Heart left ventricle (tissue), 16 donors: ENCODE measurements at regions not wholly inside any gene's neighbourhood (a gene's known extent, or its start where the extent isn't known, plus 50 kb on each side); places are given as distances from the start of the nearest gene placed in this dataset.

ENCODE experiments used
- ATAC-seq, 4 donors: fragments of 200-7000 bp; cut with Tn5 transposase; one replicate each; pipeline ENCODE4 v1.9.1; 2020 to 2022; ENCODE audit warnings: moderate library complexity in 4 of 4, mild to moderate bottlenecking in 3 of 4, moderate number of reproducible peaks in 1 of 4
- DNase-seq, 5 donors: peaks; one replicate each; pipeline ENCODE4 v3.0.0-alpha.2; 2020
- H3K27ac ChIP-seq, 12 donors: fragments of 200-600 bp; sonication (generic) in 4 of 12; one replicate each; pipeline versions ENCODE4 v1.5.0 to v1.8.0; 2016 to 2022; ENCODE audit warnings: mild to moderate bottlenecking in 2 of 12
- H3K27me3 ChIP-seq, 9 donors: fragments of 200-600 bp; sonication (generic) in 2 of 9; one replicate each; pipeline versions ENCODE4 v1.5.1 to v1.8.0; 2016 to 2022; ENCODE audit warnings: mild to moderate bottlenecking in 3 of 9
- H3K36me3 ChIP-seq, 9 donors: fragments of 200-600 bp; sonication (generic) in 2 of 9; one replicate each; pipeline versions ENCODE4 v1.5.0 to v1.8.0; 2018 to 2022; ENCODE audit warnings: mild to moderate bottlenecking in 2 of 9
- H3K4me1 ChIP-seq, 12 donors: fragments of 200-600 bp; sonication (generic) in 4 of 12; one replicate each; pipeline versions ENCODE4 v1.5.0 to v1.8.0; 2016 to 2022; ENCODE audit warnings: mild to moderate bottlenecking in 3 of 12
- H3K4me3 ChIP-seq, 12 donors: fragments of 200-600 bp; sonication (generic) in 4 of 12; one replicate each; pipeline versions ENCODE4 v1.5.0 to v1.8.0; 2017 to 2022; ENCODE audit warnings: mild to moderate bottlenecking in 9 of 12, moderate library complexity in 4 of 12
- H3K9me3 ChIP-seq, 12 donors: fragments of 200-600 bp; sonication (generic) in 4 of 12; one replicate each; pipeline versions ENCODE4 v1.5.0 to v1.8.0; 2016 to 2022; ENCODE audit warnings: mild to moderate bottlenecking in 1 of 12
- CTCF ChIP-seq, 12 donors: fragments of 200-600 bp; sonication (generic) in 4 of 12; IDR thresholded peaks; one replicate each; pipeline versions ENCODE4 v1.5.0 to v1.8.0; 2018 to 2022; ENCODE audit warnings: antibody characterized with exemption in 12 of 12, mild to moderate bottlenecking in 5 of 12
- POLR2A ChIP-seq, 2 donors: fragments of 450-650 bp; IDR thresholded peaks; one replicate each; pipeline ENCODE4 v1.6.1; 2017; ENCODE audit warnings: antibody characterized with exemption in 2 of 2, mild to moderate bottlenecking in 2 of 2, moderate library complexity in 2 of 2
- WGBS, 4 donors: extraction: QIAGEN DNeasy Blood & Tissue Kit in 2 of 4; methylation state at CpG; one replicate each; pipeline versions ENCODE4 v1.1.5 to v1.1.7; 2013 to 2018; 5-methylcytosine and 5-hydroxymethylcytosine counted together
- intact Hi-C, 10 donors: fragments of 100-400 bp; cut with DNase I; formaldehyde crosslinking; loops; one replicate each; pipeline versions ENCODE4 v1.11.1 to v1.14.2; 2022
- donor health status: ischemic (EF 13 %, LVEDD 7.1; RV severe dilation, severe dysfunction).
- donor health status: healthy with polysubstance abuse.
- donor health status: DM: no; HTN: yes; CAD: no.
- donor health status: DM: no; HTN: no; CAD: no.
- donor health status: ischemic (EF 25% LVEDD 6.9; RV normal size, moderate dysfunction).
- donor health status: ischemic (EF 25% LVEDD 5.7; RV mildly dilated, moderate dysfunction).
- donor health status: healthy.
- donor health status: DM: yes; HTN: yes; CAD: no.
- donor health status: ischemic (EF 35%, LVEDD 5.7; RV mildly dilated, moderate dysfunction).
- donor health status: nonischemic (EF 11% LVEDD 7.7; RV severe dilation, severe dysfunction).
- donor health status: DM: yes; HTN: yes; CAD: no.
- donor health status: PGD.
- donor health status: ischemic (EF 29% LVEDD 5.4; RV normal size, mild dysfunction).
- donor health status: nonischemic (EF 23%, LVEDD 6.1; RV moderate dilation, normal function).

- Histone ChIP-seq H3K27me3 (no peaks in the 10 kb centered on the region), H3K36me3 (no peaks in the 10 kb centered on the region), H3K4me1 (peaks cover 0 to 29% (median 24%) of the 10 kb centered on the region in 12 donors), H3K9me3 (no peaks in the 10 kb centered on the region), H3K27ac (no peak overlapping the region), H3K4me3 (no peak overlapping the region)
- intact Hi-C loops, result loop anchor here in 1 of 10 donors (5.0 kb wide), 1 partner anchor 188 kb away; the partner anchor contains the start of gene DYRK2
- 90 to 95% (median 94%) methylated on average over 4 of the region's 4 CpGs for WGBS, 4 donors
- DNase-seq (no peak), ATAC-seq (no peak)
- TF ChIP-seq POLR2A (IDR thresholded peaks at IDR 0.05) (no peak), CTCF (IDR thresholded peaks at IDR 0.05) (no peak)
Measured at GRCh38 chr12:67459578-67459977, 189.0 kb upstream of the DYRK2 start.

DNA sequence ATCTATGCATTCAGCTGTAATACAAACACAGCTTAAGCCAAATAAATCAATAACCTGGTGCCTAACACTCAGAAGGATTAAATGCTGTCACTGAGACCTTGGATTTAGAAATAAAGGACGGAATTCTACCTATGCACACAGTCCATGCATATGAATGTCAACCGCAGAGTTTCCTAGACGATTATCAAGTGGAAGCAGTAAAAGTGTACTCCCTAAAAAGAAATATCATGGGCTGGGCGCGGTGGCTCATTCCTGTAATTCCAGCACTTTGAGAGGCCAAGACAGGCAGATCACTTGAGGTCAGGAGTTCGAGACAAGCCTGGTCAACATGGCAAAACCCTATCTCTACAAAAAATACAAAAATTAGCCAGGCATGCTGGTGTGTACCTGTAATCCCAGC is 188.2 kb upstream of the DYRK2 start:
- Histone ChIP-seq H3K27ac (no peak overlapping the region), H3K4me3 (no peak overlapping the region), H3K4me1 (peaks cover 0 to 29% (median 24%) of the 10 kb centered on the region in 12 donors), H3K27me3 (no peaks in the 10 kb centered on the region), H3K9me3 (no peaks in the 10 kb centered on the region), H3K36me3 (no peaks in the 10 kb centered on the region)
- TF ChIP-seq CTCF (IDR thresholded peaks at IDR 0.05), result no peak
- no peak for TF ChIP-seq POLR2A (IDR thresholded peaks at IDR 0.05)
- ATAC-seq (no peak), DNase-seq (no peak)
- 51 to 73% (median 64%) methylated on average over 6 of the region's 6 CpGs for WGBS, 4 donors
- intact Hi-C loops, result no loop called here

- TF ChIP-seq POLR2A (IDR thresholded peaks at IDR 0.05), result no peak
- no peak for TF ChIP-seq CTCF (IDR thresholded peaks at IDR 0.05)
- no peaks in the 10 kb centered on the region for H3K27me3 ChIP-seq
- H3K27ac ChIP-seq, result no peak overlapping the region
- intact Hi-C loops, result no loop called here
- H3K4me1 ChIP-seq, result peaks cover 0 to 29% (median 14%) of the 10 kb centered on the region in 12 donors
- DNase-seq (no peak), ATAC-seq (no peak)
- WGBS, 4 donors, result 89 to 100% (median 92%) methylated on average over 2 of the region's 2 CpGs
- H3K9me3 ChIP-seq, result peaks cover 0 to 20% (median 0%) of the 10 kb centered on the region in 12 donors
- no peaks in the 10 kb centered on the region for H3K36me3 ChIP-seq
- no peak overlapping the region for H3K4me3 ChIP-seq
Measured at GRCh38 chr12:67468549-67469245, 179.8 kb upstream of the DYRK2 start.

DNA sequence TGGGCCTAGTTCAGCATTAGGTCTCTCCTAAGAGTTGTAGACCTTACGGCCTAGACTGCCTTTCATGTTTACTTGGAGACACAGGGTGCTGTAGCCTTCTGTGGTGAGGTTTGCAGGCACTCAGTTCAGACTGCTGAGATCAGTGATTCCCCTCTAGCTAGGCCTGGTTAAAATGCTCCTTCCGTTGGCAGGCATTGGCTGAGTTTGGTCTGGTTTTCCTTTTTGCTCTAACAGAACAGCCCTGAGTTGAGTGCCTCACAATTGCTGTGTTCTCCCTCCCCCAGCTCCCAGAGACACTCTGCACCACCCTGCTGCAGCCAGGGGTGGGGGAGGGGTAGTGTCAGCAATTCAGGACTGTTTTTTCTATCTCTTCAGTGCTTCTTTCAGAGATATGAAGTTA is 178.9 kb upstream of the DYRK2 start:
- TF ChIP-seq CTCF (IDR thresholded peaks at IDR 0.05) (no peak), POLR2A (IDR thresholded peaks at IDR 0.05) (no peak)
- H3K9me3 ChIP-seq, result peaks cover 0 to 20% (median 0%) of the 10 kb centered on the region in 12 donors
- ATAC-seq (peak in 2 of 4 donors; percentile 35 to 41), DNase-seq (peak in 2 of 5 donors; percentile 25 to 47)
- H3K27ac ChIP-seq, result peak overlapping the region in 3 of 12 donors; percentile 13 to 60 (median 19)
- H3K4me1 ChIP-seq, result peaks cover 0 to 29% (median 14%) of the 10 kb centered on the region in 12 donors
- no peaks in the 10 kb centered on the region for H3K27me3 ChIP-seq
- no peaks in the 10 kb centered on the region for H3K36me3 ChIP-seq
- WGBS, 4 donors, result 55 to 81% (median 71%) methylated on average over 2 of the region's 2 CpGs
- intact Hi-C loops, result no loop called here
- H3K4me3 ChIP-seq, result no peak overlapping the region
